Nephron progenitor cell (in vitro differentiated cells): ENCODE measurements at regions not wholly inside any gene's neighbourhood (a gene's known extent, or its start where the extent isn't known, plus 50 kb on each side); places are given as distances from the start of the nearest gene placed in this dataset.

Experiments
- DNase-seq: peaks from one replicate; pipeline ENCODE4 v3.0.0; 2021
- H3K27ac Mint-ChIP-seq: 2 replicates; pipeline ENCODE4 v1.8.0; 2021; ENCODE audit warnings: mild to moderate bottlenecking, moderate library complexity, mixed read lengths
- H3K27me3 Mint-ChIP-seq: 2 replicates; pipeline ENCODE4 v1.8.0; 2021; ENCODE audit warnings: mild to moderate bottlenecking, low read depth, mixed read lengths; ENCODE audit not compliant: poor library complexity
- H3K36me3 Mint-ChIP-seq: 2 replicates; pipeline ENCODE4 v1.8.0; 2021; ENCODE audit warnings: low read depth, mixed read lengths
- H3K4me1 Mint-ChIP-seq: 2 replicates; pipeline ENCODE4 v1.8.0; 2021; ENCODE audit warnings: mixed read lengths
- H3K4me3 Mint-ChIP-seq: 2 replicates; pipeline ENCODE4 v1.8.0; 2021; ENCODE audit warnings: mild to moderate bottlenecking, moderate library complexity, mixed read lengths
- H3K9me3 Mint-ChIP-seq: 2 replicates; pipeline ENCODE4 v1.8.0; 2021; ENCODE audit warnings: mild to moderate bottlenecking, moderate library complexity, mixed read lengths
- TF ChIP-seq, protein P1 (sequence below): fragments of 200-600 bp; sonication (generic); IDR thresholded peaks from 2 replicates; pipeline ENCODE4 v1.5.0; 2021; ENCODE audit warnings: antibody characterized with exemption

DNA sequence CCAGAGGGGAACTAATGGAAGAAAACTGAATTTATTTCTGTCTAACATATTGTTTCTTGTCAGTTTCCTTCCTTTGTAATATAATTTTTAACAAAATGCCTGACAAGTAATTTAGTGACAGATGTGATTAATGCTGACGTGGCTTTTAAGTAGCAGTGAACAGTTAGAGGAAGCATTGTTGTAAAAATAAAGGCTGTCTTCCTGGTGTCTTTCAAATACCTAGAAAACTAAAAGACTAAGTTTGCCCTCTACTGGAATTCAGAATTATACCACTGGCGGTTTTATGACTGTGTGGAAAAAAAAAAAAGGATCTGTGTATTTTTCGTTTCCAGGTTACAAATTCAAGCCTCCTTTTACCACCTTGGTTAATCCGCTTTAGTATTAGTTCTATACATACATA lies 217.1 kb upstream of the DPP6 start:
- no peak for DNase-seq
- Mint-ChIP-seq H3K27ac (no peak overlapping the region), H3K27me3 (no peaks in the 10 kb centered on the region)

DNA sequence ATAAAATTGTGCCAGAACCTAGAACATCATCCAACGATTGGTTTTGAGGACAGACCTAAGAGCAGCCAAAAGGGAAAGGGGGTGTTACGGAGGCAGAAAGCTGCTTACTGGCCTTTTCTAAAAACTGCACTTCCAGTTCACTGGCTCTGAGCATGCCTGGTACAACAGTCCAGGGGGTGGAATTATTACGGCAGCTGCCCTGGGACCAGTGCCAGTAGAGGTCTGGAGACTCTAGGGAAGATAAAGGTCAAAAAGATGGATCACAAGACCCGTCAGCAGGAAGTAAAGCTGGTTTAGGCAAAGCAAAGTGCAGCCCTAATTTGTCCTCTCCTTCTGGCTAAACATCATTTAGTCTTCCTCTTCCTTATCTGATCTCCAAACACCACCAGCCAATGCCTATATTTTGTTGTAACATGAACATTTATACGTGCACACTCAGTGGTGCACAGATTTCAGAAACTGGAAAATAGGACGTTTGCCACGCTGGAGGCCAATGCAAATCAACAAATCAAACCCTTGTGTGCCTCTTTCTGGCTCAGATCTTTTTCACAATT lies 216.4 kb upstream of the DPP6 start:
- no peaks in the 10 kb centered on the region for H3K36me3 Mint-ChIP-seq
- peaks cover 86% of the 10 kb centered on the region for H3K9me3 Mint-ChIP-seq
- H3K4me1 Mint-ChIP-seq: no peaks in the 10 kb centered on the region
- H3K27me3 Mint-ChIP-seq: no peaks in the 10 kb centered on the region
- no peak overlapping the region for H3K27ac Mint-ChIP-seq
- H3K4me3 Mint-ChIP-seq: no peak overlapping the region
- DNase-seq: no peak
- TF ChIP-seq, protein P1, sequence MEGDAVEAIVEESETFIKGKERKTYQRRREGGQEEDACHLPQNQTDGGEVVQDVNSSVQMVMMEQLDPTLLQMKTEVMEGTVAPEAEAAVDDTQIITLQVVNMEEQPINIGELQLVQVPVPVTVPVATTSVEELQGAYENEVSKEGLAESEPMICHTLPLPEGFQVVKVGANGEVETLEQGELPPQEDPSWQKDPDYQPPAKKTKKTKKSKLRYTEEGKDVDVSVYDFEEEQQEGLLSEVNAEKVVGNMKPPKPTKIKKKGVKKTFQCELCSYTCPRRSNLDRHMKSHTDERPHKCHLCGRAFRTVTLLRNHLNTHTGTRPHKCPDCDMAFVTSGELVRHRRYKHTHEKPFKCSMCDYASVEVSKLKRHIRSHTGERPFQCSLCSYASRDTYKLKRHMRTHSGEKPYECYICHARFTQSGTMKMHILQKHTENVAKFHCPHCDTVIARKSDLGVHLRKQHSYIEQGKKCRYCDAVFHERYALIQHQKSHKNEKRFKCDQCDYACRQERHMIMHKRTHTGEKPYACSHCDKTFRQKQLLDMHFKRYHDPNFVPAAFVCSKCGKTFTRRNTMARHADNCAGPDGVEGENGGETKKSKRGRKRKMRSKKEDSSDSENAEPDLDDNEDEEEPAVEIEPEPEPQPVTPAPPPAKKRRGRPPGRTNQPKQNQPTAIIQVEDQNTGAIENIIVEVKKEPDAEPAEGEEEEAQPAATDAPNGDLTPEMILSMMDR: no peak

More for the DNA sequence above, 217.1 kb upstream of the DPP6 start:
- Mint-ChIP-seq H3K4me3 (no peak overlapping the region), H3K9me3 (peaks cover 86% of the 10 kb centered on the region), H3K36me3 (no peaks in the 10 kb centered on the region), H3K4me1 (no peaks in the 10 kb centered on the region)
- TF ChIP-seq, protein P1: no peak

DNA sequence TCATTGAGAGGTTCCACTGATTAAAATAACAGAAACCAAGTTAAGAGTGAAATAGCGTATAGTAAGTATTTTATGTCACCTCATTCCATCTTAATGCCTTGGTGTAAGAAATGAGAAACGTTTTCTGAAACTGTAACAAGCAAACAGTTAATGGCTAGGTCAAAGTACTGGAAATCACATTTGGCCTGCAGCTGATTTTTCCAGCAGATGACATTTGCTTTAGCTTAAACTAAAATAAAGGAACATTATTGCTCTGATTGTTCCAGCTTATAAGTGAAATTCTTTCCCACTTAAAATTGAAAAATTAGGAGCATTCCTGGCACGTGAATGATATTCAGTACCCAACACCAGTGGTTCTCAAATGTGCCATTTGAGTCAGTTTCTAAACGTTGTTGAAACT lies 213.6 kb upstream of the DPP6 start:
- Mint-ChIP-seq H3K4me3 (no peak overlapping the region), H3K4me1 (no peaks in the 10 kb centered on the region), H3K9me3 (peaks cover 81% of the 10 kb centered on the region), H3K27me3 (no peaks in the 10 kb centered on the region), H3K27ac (no peak overlapping the region), H3K36me3 (no peaks in the 10 kb centered on the region)
- DNase-seq: no peak
- TF ChIP-seq, protein P1: no peak

DNA sequence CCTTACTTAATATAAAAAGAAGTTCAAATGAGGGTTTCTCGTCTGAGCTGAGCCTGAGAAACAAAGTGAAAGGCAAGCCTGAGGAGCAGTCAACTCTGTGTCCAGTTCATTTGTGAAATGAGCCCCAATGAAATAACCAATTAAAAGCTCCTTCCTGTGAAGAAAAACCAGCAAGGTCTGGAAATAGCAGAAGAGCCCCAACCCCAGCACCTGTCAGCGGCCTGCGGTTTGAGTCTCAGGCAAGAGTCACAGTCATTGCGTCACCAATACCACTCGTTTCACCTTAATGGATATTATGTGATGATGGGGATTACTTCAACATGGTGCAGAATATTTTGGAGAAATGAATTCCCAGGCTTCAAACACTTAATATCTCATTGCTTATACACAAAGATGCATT lies 211.3 kb upstream of the DPP6 start:
- no peak overlapping the region for H3K4me3 Mint-ChIP-seq
- H3K27ac Mint-ChIP-seq: no peak overlapping the region
- no peaks in the 10 kb centered on the region for H3K4me1 Mint-ChIP-seq
- no peaks in the 10 kb centered on the region for H3K36me3 Mint-ChIP-seq
- TF ChIP-seq, protein P1: no peak
- no peaks in the 10 kb centered on the region for H3K27me3 Mint-ChIP-seq
- peaks cover 77% of the 10 kb centered on the region for H3K9me3 Mint-ChIP-seq
- DNase-seq: no peak

DNA sequence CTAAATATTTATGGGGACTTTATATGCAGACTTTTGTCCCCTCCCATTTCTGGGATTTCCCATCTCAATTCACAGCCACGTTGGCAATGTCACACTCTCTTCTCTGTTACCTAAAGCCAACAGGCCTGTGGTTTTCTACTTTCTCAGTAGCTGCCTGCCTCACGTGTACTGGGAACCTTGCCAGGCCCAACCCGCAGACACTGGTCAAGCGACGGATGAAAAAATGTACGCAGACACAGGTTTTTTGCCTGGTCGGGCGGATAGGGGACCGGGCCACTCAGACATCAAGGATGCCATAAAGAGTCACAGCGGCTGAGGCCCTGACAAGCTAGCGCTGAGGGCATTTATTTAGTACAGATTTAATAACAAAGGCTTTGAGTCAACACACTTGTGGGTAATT lies 204.4 kb upstream of the DPP6 start:
- Mint-ChIP-seq H3K27ac (no peak overlapping the region), H3K9me3 (peaks cover 89% of the 10 kb centered on the region), H3K36me3 (no peaks in the 10 kb centered on the region), H3K27me3 (peaks cover 2% of the 10 kb centered on the region), H3K4me1 (no peaks in the 10 kb centered on the region), H3K4me3 (no peak overlapping the region)
- TF ChIP-seq, protein P1: no peak
- no peak for DNase-seq

DNA sequence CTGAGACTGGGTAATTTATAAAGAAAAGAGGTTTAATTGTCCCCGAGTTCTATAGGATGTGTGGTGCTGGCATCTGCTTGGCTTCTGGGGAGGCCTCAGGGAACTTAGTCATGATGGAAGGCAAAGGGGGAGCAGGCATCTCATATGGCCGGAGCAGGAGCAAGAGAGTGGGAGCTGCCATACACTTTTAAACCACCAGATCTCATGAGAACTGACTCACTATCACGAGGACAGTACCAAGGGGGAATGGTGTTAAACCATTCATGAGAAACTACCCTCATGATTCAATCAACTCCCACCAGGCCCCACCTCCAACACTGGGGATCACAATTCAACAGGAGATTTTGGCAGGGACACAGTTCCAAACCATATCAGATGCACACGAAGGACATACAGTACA lies 199.9 kb upstream of the DPP6 start:
- H3K9me3 Mint-ChIP-seq: peaks cover 74% of the 10 kb centered on the region
- no peaks in the 10 kb centered on the region for H3K36me3 Mint-ChIP-seq
- H3K27me3 Mint-ChIP-seq: peaks cover 2% of the 10 kb centered on the region
- TF ChIP-seq, protein P1: no peak
- H3K4me3 Mint-ChIP-seq: no peak overlapping the region
- H3K27ac Mint-ChIP-seq: no peak overlapping the region
- no peaks in the 10 kb centered on the region for H3K4me1 Mint-ChIP-seq
- no peak for DNase-seq
